ENCODE measurements at regions not wholly inside any gene's neighbourhood (a gene's known extent, or its start where the extent isn't known, plus 50 kb on each side); places are given as distances from the start of the nearest gene placed in this dataset.

DNA sequence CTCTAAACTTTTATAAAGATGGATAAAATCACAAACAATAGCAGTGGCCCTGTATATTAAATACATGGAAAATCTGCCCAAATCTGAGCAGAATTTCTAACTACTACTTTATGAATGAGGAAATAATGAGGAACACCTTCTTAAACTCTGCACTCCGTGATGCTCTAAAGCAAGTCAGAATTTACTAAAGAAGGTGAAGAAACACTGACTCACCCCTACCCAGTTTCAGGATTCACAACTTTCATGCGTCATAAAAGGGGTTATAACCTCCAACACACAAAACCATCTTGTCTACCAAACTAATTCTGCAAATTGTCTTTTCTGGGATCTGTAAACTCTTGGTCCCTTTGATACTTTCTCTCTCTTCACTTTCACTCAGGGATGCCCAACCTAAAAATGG is 561.1 kb upstream of the ACO1 start:
- no peak for TF ChIP-seq CTCF (tag by site-specific recombination; IDR thresholded peaks at IDR 0.05)
- no peak for TF ChIP-seq KLF1 (tag by site-specific recombination; IDR thresholded peaks at IDR 0.05)
- TF ChIP-seq MEIS1 (CRISPR knock-in tag; IDR thresholded peaks at IDR 0.05; ENCODE audit: borderline replicate concordance), result no peak
- TF ChIP-seq REST (tag by site-specific recombination; IDR thresholded peaks at IDR 0.05), result no peak
- TF ChIP-seq ZNF274 (IDR thresholded peaks at IDR 0.05; ENCODE audit: low read length), result no peak
- TF ChIP-seq ZNF274 (tag by site-specific recombination; IDR thresholded peaks at IDR 0.05; ENCODE audit: borderline replicate concordance), result no peak
- no peak for TF ChIP-seq ZNF184 (tag by site-specific recombination; IDR thresholded peaks at IDR 0.05)
- TF ChIP-seq PBX3 (CRISPR knock-in tag; IDR thresholded peaks at IDR 0.05), result no peak
- TF ChIP-seq ZNF114 (tag by site-specific recombination; IDR thresholded peaks at IDR 0.05), result no peak
- TF ChIP-seq ZNF266 (tag by site-specific recombination; IDR thresholded peaks at IDR 0.05; ENCODE audit: low read depth), result no peak
- TF ChIP-seq, protein P1, sequence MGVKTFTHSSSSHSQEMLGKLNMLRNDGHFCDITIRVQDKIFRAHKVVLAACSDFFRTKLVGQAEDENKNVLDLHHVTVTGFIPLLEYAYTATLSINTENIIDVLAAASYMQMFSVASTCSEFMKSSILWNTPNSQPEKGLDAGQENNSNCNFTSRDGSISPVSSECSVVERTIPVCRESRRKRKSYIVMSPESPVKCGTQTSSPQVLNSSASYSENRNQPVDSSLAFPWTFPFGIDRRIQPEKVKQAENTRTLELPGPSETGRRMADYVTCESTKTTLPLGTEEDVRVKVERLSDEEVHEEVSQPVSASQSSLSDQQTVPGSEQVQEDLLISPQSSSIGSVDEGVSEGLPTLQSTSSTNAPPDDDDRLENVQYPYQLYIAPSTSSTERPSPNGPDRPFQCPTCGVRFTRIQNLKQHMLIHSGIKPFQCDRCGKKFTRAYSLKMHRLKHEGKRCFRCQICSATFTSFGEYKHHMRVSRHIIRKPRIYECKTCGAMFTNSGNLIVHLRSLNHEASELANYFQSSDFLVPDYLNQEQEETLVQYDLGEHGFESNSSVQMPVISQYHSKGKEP (tag by site-specific recombination; IDR thresholded peaks at IDR 0.05), result no peak

Data from HEK293 (cell line).